Body of pancreas (tissue), 4 donors: ENCODE measurements at regions not wholly inside any gene's neighbourhood (a gene's known extent, or its start where the extent isn't known, plus 50 kb on each side); places are given as distances from the start of the nearest gene placed in this dataset.
A peak's percentile ranks its signal among the peaks of the same experiment; 100 is the strongest.

ENCODE experiments used
- ATAC-seq: fragments of 150-250 bp; one replicate; pipeline ENCODE4 v1.9.1; 2016
- DNase-seq, 4 donors: peaks; one replicate each; pipeline ENCODE4 v3.0.0-alpha.2; 2019
- H3K27ac ChIP-seq, 4 donors: fragments of 200-600 bp; sonication (generic); 1 replicate in 3 of 4; 2 replicates in 1 of 4; pipeline versions ENCODE4 v1.5.1 to v1.6.1; 2016 to 2019; ENCODE audit warnings: mild to moderate bottlenecking in 1 of 4, mixed read lengths in 1 of 4, moderate library complexity in 1 of 4
- H3K27me3 ChIP-seq, 2 donors: fragments of 200-600 bp; sonication (generic); one replicate each; pipeline ENCODE4 v1.6.0; 2016; ENCODE audit warnings: mild to moderate bottlenecking in 1 of 2
- H3K36me3 ChIP-seq, 2 donors: fragments of 200-600 bp; sonication (generic); replicated peaks in 1 of 2; 2 replicates each; pipeline ENCODE4 v1.5.1; 2016; ENCODE audit warnings: low read depth in 2 of 2; ENCODE audit not compliant: insufficient read depth in 1 of 2
- H3K4me1 ChIP-seq: fragments of 200-600 bp; sonication (generic); one replicate; pipeline ENCODE4 v1.6.0; 2016
- H3K4me3 ChIP-seq, 2 donors: fragments of 200-600 bp; sonication (generic); 1 replicate in 1 of 2; 2 replicates in 1 of 2; pipeline ENCODE4 v1.5.1; 2016 to 2019
- H3K9me3 ChIP-seq, 3 donors: fragments of 200-600 bp; sonication (generic); 1 replicate in 2 of 3; 2 replicates in 1 of 3; pipeline ENCODE4 v1.5.1; 2016
- CTCF ChIP-seq, 7 experiments: fragments of 450-650 bp in 4 of 7; fragments of 200-600 bp in 3 of 7; sonication (generic) in 3 of 7; IDR thresholded peaks; one replicate each; pipeline ENCODE4 v1.5.1; 2016 to 2019; ENCODE audit warnings: antibody characterized with exemption in 7 of 7
- POLR2A ChIP-seq, 3 donors: fragments of 450-650 bp; IDR thresholded peaks; one replicate each; pipeline ENCODE4 v1.6.1; 2016; ENCODE audit warnings: antibody characterized with exemption in 3 of 3, mild to moderate bottlenecking in 2 of 3
- WGBS, 2 donors: methylation state at CpG; one replicate each; pipeline ENCODE4 v1.1.5; 2017; 5-methylcytosine and 5-hydroxymethylcytosine counted together
- intact Hi-C: fragments of 100-400 bp; cut with DNase I; formaldehyde crosslinking; loops from one replicate; pipeline ENCODE4 v1.15.1; 2023

DNA sequence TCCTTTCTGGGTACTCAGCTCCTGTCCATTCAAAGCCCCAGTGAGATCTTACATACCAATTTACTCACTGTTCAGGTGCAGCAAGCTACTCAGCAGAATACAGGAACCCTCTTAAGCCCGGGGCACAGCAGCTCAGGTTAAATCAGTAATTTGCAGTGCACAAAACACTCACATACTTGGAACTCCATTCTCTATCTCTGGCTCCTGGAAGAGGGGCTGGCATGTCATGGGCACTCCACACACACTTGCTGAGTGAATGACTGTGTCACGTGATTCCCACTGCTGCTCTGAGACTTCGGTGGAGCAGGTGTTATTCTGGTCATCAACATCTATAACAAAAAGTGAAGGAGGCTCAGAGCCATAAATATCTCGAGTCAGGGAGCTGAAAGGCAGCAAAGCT lies 157.3 kb upstream of the BDNF start:
- TF ChIP-seq CTCF (IDR thresholded peaks at IDR 0.05) (no peak), POLR2A (IDR thresholded peaks at IDR 0.05) (no peak)
- intact Hi-C loops = no loop called here
- H3K27ac ChIP-seq = no peak overlapping the region
- H3K36me3 ChIP-seq = no peaks in the 10 kb centered on the region
- no peaks in the 10 kb centered on the region for H3K27me3 ChIP-seq
- H3K4me1 ChIP-seq = peaks cover 8% of the 10 kb centered on the region
- no peak for ATAC-seq
- H3K4me3 ChIP-seq = no peak overlapping the region
- 34% methylated on average over 4 of the region's 4 CpGs for WGBS, 2 donors
- DNase-seq = no peak
- no peaks in the 10 kb centered on the region for H3K9me3 ChIP-seq

DNA sequence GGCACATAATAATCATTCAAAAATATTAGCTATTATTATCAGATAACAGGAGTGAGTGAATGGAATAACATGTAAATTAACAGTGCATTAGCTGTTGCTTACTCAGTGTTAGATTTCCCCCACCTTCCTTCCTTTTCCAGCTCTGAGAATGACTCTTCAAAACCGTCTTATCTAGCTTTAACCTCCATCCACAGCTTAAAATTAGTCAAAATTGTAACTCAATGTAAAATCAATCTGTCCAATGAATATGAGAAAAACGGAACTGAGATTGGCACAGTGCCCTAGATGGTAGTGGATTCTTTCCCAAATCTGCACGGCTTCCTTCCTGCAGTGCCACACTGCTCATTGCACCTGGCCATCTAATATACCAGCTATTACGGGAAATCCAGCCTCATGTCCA lies 156.8 kb upstream of the BDNF start:
- no peak overlapping the region for H3K4me3 ChIP-seq
- DNase-seq (peak in 1 of 4 donors; percentile 2), ATAC-seq (no peak)
- intact Hi-C loops = no loop called here
- no peaks in the 10 kb centered on the region for H3K9me3 ChIP-seq
- no peaks in the 10 kb centered on the region for H3K36me3 ChIP-seq
- TF ChIP-seq CTCF (IDR thresholded peaks at IDR 0.05) (no peak), POLR2A (IDR thresholded peaks at IDR 0.05) (no peak)
- H3K27me3 ChIP-seq = no peaks in the 10 kb centered on the region
- WGBS, 2 donors = 11 to 15% methylated on average over 4 of the region's 4 CpGs
- no peak overlapping the region for H3K27ac ChIP-seq
- H3K4me1 ChIP-seq = peaks cover 8% of the 10 kb centered on the region

DNA sequence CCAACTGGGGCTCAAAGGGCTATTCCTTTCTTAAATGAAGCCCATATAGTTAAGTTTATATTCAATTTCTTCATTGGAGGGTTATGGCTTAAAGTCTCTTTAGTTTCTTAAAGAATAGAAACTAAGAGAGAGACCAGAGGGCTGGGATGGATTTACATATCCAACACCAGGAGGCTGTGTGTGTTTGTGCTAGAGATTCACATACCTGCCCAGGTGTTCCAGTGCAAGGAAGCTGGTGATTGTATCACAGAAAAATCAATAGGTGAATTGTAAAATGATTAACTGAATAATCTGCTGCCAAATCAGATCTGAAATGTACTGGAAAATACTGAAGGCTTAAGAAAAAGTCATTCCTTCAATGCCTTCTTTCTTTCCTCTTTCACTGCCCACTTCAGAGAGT lies 148.2 kb upstream of the BDNF start:
- DNase-seq = peak; percentile 44 to 65 (median 51)
- Histone ChIP-seq H3K36me3 (no peaks in the 10 kb centered on the region), H3K27me3 (no peaks in the 10 kb centered on the region), H3K4me1 (peaks cover 23% of the 10 kb centered on the region), H3K27ac (peak overlapping the region in 3 of 4 donors; percentile 23 to 59 (median 42)), H3K9me3 (no peaks in the 10 kb centered on the region), H3K4me3 (no peak overlapping the region)
- intact Hi-C loops = no loop called here
- ATAC-seq = peak; percentile 96
- no peak for TF ChIP-seq POLR2A (IDR thresholded peaks at IDR 0.05)
- TF ChIP-seq CTCF (IDR thresholded peaks at IDR 0.05) = peak in 4 of 7 experiments; percentile 49 to 53 (median 50)

- ATAC-seq = no peak
- intact Hi-C loops = no loop called here
- H3K27ac ChIP-seq = peak overlapping the region in 3 of 4 donors; percentile 23 to 59 (median 42)
These were observed 147.2 kb upstream of the BDNF start for GRCh38 chr11:27847496-27847895.

More at GRCh38 chr11:27847496-27847895, 147.2 kb upstream of the BDNF start:
- H3K4me3 ChIP-seq = no peak overlapping the region
- peaks cover 23% of the 10 kb centered on the region for H3K4me1 ChIP-seq
- TF ChIP-seq POLR2A (IDR thresholded peaks at IDR 0.05) (no peak), CTCF (IDR thresholded peaks at IDR 0.05) (no peak)
- no peaks in the 10 kb centered on the region for H3K27me3 ChIP-seq
- H3K36me3 ChIP-seq = no peaks in the 10 kb centered on the region
- no peaks in the 10 kb centered on the region for H3K9me3 ChIP-seq
- no peak for DNase-seq
